Panc1 (cell line): ENCODE measurements at regions not wholly inside any gene's neighbourhood (a gene's known extent, or its start where the extent isn't known, plus 50 kb on each side); places are given as distances from the start of the nearest gene placed in this dataset.

Source experiments
- ATAC-seq: fragments of 200-7000 bp; cut with Tn5 transposase; 2 replicates; pipeline ENCODE4 v1.9.1; 2020; ENCODE audit warnings: mild to moderate bottlenecking, moderate library complexity
- BruUV-seq: library from RNA; stranded (reverse); fragments of 400-500 nt; replicated peaks from 2 replicates; lab custom pipeline; 2021; lab: Mats Ljungman, UMichigan
- CTCF ChIA-PET: fragments of 300-600 bp; sonication (Branson Sonifier 250); formaldehyde crosslinking; loops from one replicate; lab custom pipeline; 2022; ENCODE audit warnings: antibody characterized with exemption; lab: Charles Lee
- POLR2A ChIA-PET: fragments of 300-600 bp; sonication (Branson Sonifier 250); formaldehyde crosslinking; loops from one replicate; lab custom pipeline; 2022; ENCODE audit warnings: antibody characterized with exemption; lab: Charles Lee
- DNase-seq: peaks from one replicate; pipeline ENCODE4 v3.0.0-alpha.2; 2010; ENCODE audit warnings: low read depth, low spot score
- H3K27ac ChIP-seq: 2 replicates; pipeline ENCODE4 v1.5.1; 2011; ENCODE audit warnings: mild to moderate bottlenecking, low read length, inconsistent platforms
- H3K27me3 ChIP-seq: fragments of 200-500 bp; sonication (Bioruptor generic); 2 replicates; pipeline ENCODE4 v1.6.0; 2014; ENCODE audit warnings: low read length, inconsistent platforms; ENCODE audit not compliant: control insufficient read depth, insufficient read depth
- H3K36me3 ChIP-seq: fragments of 200-500 bp; sonication (Bioruptor generic); 2 replicates; pipeline ENCODE4 v1.5.1; 2014; ENCODE audit warnings: inconsistent platforms, mild to moderate bottlenecking, low read length, moderate library complexity; ENCODE audit not compliant: control insufficient read depth, insufficient read depth
- H3K4me1 ChIP-seq: 2 replicates; pipeline ENCODE4 v1.5.1; 2011; ENCODE audit warnings: inconsistent platforms, mild to moderate bottlenecking, low read length, moderate library complexity; ENCODE audit not compliant: control insufficient read depth, insufficient read depth
- H3K4me3 ChIP-seq, 2 experiments: 2 replicates each; pipeline ENCODE4 v1.5.1; 2011 to 2012; ENCODE audit warnings: low read depth in 2 of 2, low read length in 2 of 2, mild to moderate bottlenecking in 2 of 2, inconsistent platforms in 1 of 2, moderate library complexity in 1 of 2
- H3K9me3 ChIP-seq: fragments of 200-500 bp; sonication (Bioruptor generic); 2 replicates; pipeline ENCODE4 v1.5.1; 2014; ENCODE audit warnings: low read depth, mild to moderate bottlenecking, inconsistent platforms, low read length, moderate library complexity; ENCODE audit not compliant: control insufficient read depth, insufficient read depth
- POLR2AphosphoS5 ChIP-seq: IDR thresholded peaks from 2 replicates; pipeline ENCODE4 v1.6.1; 2012; ENCODE audit warnings: mild to moderate bottlenecking, low read depth, low read length, moderate library complexity
- SIN3A ChIP-seq: IDR thresholded peaks from 2 replicates; pipeline ENCODE4 v1.6.1; 2012; ENCODE audit warnings: low read depth, mild to moderate bottlenecking, low read length, moderate library complexity, borderline replicate concordance; ENCODE audit not compliant: insufficient read depth
- TCF7L2 ChIP-seq: IDR thresholded peaks from 2 replicates; pipeline ENCODE4 v1.6.1; 2011; ENCODE audit warnings: mild to moderate bottlenecking, low read depth, low read length, inconsistent platforms
- in situ Hi-C: cut with HindIII; loops from 2 replicates; pipeline ENCODE4 v1.10.0; 2016; ENCODE audit warnings: low sequenced_read_pairs, low pct_unique_long_range_greater_than_20kb
- intact Hi-C: fragments of 100-400 bp; cut with micrococcal nuclease; formaldehyde crosslinking; loops from one replicate; pipeline ENCODE4 v1.10.0; 2022; ENCODE audit not compliant: unreplicated experiment
- TF ChIP-seq, protein P1 (sequence below), 2 experiments: IDR thresholded peaks; 2 replicates each; pipeline ENCODE4 v1.6.1; 2011 to 2012; ENCODE audit warnings: low read depth in 2 of 2, control low read depth in 1 of 2, low read length in 1 of 2, mild to moderate bottlenecking in 1 of 2, moderate library complexity in 1 of 2; ENCODE audit not compliant: insufficient read depth in 1 of 2
- TF ChIP-seq, protein P2 (sequence below): fragments of 450-650 bp; IDR thresholded peaks from 2 replicates; pipeline ENCODE4 v1.5.1; 2017; ENCODE audit warnings: mild to moderate bottlenecking

DNA sequence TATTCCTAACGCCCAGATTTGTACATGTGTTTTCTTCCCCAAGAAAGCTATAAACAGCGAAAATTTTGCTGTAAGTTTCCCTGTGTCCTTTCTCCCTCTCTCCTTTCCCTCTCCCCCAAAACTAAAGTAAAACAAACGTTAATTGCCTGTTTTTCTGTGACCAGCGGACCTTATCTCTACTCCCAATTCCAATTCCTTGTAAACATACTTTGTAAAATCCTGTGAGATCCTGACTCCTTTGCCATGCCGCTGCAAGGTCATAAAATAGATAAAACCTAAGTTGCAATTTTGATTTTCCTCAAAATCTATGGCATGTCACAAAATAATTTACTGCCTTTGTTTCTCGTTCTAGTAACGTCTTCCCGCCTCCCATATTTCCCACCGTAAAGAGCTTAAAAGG lies 217.6 kb downstream of the USP6NL start:
- in situ Hi-C loops, result no loop called here
- no peak overlapping the region for H3K4me3 ChIP-seq
- H3K27ac ChIP-seq, result no peak overlapping the region
- ChIA-PET POLR2A (no interaction called here), CTCF (interaction anchor here (0.6 kb wide), 1 partner anchor 292 kb away, joined by 3 read pairs; no protein-coding TSS in a partner anchor)
- no peaks in the 10 kb centered on the region for H3K4me1 ChIP-seq
- TF ChIP-seq POLR2AphosphoS5, result no peak
- TF ChIP-seq, protein P1, sequence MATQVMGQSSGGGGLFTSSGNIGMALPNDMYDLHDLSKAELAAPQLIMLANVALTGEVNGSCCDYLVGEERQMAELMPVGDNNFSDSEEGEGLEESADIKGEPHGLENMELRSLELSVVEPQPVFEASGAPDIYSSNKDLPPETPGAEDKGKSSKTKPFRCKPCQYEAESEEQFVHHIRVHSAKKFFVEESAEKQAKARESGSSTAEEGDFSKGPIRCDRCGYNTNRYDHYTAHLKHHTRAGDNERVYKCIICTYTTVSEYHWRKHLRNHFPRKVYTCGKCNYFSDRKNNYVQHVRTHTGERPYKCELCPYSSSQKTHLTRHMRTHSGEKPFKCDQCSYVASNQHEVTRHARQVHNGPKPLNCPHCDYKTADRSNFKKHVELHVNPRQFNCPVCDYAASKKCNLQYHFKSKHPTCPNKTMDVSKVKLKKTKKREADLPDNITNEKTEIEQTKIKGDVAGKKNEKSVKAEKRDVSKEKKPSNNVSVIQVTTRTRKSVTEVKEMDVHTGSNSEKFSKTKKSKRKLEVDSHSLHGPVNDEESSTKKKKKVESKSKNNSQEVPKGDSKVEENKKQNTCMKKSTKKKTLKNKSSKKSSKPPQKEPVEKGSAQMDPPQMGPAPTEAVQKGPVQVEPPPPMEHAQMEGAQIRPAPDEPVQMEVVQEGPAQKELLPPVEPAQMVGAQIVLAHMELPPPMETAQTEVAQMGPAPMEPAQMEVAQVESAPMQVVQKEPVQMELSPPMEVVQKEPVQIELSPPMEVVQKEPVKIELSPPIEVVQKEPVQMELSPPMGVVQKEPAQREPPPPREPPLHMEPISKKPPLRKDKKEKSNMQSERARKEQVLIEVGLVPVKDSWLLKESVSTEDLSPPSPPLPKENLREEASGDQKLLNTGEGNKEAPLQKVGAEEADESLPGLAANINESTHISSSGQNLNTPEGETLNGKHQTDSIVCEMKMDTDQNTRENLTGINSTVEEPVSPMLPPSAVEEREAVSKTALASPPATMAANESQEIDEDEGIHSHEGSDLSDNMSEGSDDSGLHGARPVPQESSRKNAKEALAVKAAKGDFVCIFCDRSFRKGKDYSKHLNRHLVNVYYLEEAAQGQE (IDR thresholded peaks at IDR 0.05; ENCODE audit: insufficient read depth in 1 of 2, low read depth in 2 of 2, low read length in 1 of 2), result no peak
- TF ChIP-seq, protein P2, sequence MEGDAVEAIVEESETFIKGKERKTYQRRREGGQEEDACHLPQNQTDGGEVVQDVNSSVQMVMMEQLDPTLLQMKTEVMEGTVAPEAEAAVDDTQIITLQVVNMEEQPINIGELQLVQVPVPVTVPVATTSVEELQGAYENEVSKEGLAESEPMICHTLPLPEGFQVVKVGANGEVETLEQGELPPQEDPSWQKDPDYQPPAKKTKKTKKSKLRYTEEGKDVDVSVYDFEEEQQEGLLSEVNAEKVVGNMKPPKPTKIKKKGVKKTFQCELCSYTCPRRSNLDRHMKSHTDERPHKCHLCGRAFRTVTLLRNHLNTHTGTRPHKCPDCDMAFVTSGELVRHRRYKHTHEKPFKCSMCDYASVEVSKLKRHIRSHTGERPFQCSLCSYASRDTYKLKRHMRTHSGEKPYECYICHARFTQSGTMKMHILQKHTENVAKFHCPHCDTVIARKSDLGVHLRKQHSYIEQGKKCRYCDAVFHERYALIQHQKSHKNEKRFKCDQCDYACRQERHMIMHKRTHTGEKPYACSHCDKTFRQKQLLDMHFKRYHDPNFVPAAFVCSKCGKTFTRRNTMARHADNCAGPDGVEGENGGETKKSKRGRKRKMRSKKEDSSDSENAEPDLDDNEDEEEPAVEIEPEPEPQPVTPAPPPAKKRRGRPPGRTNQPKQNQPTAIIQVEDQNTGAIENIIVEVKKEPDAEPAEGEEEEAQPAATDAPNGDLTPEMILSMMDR, result no peak
- TF ChIP-seq TCF7L2, result no peak
- TF ChIP-seq SIN3A, result no peak
- intact Hi-C loops, result no loop called here
- DNase-seq (no peak), ATAC-seq (no peak)
- BruUV-seq, result no TSS peak
- no peaks in the 10 kb centered on the region for H3K27me3 ChIP-seq
- no peaks in the 10 kb centered on the region for H3K36me3 ChIP-seq
- no peaks in the 10 kb centered on the region for H3K9me3 ChIP-seq

DNA sequence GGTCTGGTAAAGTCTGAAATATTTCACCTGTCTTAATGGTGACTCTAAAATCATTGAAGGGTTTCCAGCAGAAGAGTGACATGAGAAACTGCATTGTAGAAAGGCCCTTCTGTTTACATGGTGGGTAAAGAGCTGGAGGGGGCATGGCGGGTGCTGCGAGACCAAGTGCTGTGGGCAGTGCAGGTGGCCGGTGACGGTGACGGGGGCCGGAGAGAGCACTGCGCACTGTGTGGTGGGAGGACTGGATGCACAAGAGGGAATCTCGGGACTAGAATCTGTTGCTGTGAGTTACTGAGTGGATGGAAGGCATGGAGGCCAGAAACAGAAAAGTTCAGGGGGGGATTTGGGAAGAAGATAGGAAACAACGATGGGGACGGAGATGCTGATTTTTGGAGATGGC lies 218.7 kb downstream of the USP6NL start:
- ATAC-seq, result no peak
- Histone ChIP-seq H3K9me3 (no peaks in the 10 kb centered on the region), H3K27ac (no peak overlapping the region), H3K27me3 (no peaks in the 10 kb centered on the region), H3K4me1 (no peaks in the 10 kb centered on the region), H3K36me3 (no peaks in the 10 kb centered on the region), H3K4me3 (no peak overlapping the region)
- ChIA-PET CTCF (no interaction called here), POLR2A (no interaction called here)
- intact Hi-C loops, result no loop called here
- TF ChIP-seq, protein P1 (IDR thresholded peaks at IDR 0.05; ENCODE audit: insufficient read depth in 1 of 2, low read depth in 2 of 2, low read length in 1 of 2), result no peak
- no peak for TF ChIP-seq SIN3A
- TF ChIP-seq TCF7L2, result no peak
- TF ChIP-seq, protein P2, result no peak
- TF ChIP-seq POLR2AphosphoS5, result no peak
- in situ Hi-C loops, result no loop called here
- BruUV-seq, result no TSS peak
- no peak for DNase-seq
